NCI-H1436 treated with DMSO at 0.1 percent for 48 hours (cell line): ENCODE measurements at regions not wholly inside any gene's neighbourhood (a gene's known extent, or its start where the extent isn't known, plus 50 kb on each side); places are given as distances from the start of the nearest gene placed in this dataset.

Experiments
- DNase-seq: peaks from one replicate; lab custom pipeline; 2025; lab: John Stamatoyannopoulos, UW

DNA sequence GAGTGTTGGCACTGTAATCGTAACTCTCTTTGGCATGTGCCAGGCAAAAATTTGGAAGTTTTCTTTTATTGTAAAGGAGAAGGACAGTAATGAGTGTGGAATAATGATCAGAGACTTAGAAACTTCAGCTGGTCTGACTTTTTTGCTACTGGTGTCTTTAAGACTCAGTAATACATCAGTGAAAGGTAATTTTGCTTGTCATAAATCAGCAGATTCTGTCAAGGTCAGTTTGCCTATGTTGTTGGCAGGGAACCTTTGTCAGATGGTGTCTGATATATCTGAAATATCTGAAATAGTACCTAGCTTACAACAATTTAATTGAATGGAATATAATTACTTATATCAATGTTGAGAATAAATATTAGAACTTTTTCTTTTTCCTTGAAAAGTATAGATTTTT, 516.9 kb downstream of the LRFN5 start:
- no peak for DNase-seq

DNA sequence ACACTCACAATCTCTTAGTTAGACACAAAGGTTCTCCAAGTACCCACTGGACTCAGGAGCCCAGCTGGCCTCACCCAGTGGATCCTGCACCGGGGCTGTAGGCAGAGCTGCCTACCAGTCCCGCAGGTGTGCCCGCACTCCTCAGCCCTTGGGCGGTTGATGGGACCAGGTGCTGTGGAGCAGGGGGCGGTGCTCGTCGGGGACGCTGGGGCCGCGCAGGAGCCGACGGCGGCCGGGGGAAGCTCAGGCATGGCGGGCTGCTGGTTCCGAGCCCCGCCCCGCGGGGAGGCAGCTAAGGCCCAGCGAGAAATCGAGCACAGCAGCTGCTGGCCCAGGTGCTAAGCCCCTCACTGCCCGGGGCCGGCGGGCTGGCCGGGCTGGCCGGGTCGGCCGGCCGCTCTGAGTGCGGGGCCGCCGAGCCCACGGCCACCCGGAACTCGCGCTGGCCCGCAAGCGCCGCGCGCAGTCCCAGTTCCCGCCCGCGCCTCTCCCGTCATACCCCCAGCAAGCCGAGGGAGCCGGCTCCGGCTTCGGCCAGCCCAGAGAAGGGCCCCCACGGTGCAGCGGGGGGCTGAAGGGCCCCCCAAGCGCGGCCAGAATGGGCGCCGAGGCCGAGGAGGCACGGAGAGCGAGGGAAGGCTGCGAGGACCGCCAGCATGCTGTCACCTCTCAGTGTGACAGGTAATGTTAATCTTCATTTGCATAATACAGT, 506.8 kb downstream of the LRFN5 start:
- DNase-seq: no peak

DNA sequence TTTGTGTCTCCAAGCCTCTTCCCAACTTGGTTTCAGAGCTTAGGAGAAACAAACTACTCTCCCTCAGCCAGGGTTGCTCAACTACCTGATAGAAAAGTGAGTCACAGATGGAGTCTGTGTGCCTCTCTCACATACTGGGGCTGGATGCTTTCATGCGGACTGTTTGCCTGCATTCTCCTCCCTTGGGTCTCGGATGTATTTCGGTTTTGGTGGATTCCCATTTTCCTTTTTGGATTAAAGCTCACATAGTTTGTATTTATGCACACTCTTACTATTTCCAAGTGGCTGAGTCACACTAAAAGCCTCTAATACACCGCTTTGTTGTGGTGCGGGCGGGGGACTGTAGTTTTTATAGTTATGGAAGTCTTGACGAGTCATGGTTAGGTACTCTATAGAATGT, 505.4 kb downstream of the LRFN5 start:
- DNase-seq: no peak

DNA sequence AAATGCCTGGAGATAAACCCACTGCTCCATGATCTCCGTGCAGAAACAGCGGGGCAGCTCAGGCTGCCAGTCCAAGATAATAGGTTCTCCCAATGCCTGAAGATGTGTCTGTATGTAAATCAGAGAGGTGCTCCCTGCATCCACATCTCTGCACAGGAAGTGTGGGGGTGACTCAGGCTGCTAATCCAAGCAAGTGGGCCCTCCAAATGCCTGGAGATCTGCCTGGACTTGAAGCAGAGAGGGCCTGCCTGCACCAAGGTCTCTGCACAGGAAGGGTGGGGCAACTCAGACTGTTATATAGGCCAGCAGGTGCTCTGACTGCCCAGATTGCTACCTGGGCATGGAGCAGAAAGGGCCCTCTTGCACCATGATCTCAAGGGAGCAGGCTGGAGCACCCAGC, 504.7 kb downstream of the LRFN5 start:
- no peak for DNase-seq

DNA sequence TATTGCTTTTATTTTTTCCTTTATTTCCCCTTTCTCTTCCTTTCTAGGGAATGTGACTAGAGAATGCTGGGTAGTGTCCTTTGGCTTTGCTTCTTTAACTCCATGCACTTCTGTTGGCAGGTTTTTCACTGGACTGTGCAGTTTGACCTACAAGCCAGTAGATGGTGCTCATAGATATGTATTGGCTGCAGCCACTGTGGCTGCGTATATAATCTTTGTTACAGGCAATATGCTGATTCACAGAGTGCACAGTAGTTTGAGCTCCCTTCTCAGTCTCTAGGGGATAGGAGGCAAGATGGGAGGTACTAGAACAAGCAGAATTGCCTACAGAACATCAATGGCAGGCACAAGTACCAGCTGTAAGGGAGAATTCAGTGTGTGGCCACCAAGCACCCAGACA, 503.5 kb downstream of the LRFN5 start:
- no peak for DNase-seq

DNA sequence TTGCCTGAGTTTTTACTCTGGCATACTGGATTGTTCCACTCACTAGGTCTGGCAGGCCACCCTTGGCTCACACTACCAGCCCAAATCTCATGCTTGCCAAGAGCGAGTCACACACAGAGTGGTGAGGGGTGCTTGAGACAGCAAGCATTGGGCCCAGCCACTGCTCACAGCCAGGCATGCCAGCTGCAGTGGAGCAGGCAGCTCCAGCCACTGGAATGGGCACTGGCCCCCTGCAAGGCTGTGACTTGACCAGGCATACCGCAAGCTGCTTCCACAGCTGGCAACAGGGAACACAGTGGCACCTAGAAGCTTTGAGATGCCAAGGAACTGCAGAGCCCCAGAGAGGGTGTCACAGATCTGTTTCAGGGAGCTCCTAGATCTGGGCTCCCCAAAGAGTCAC, 488.5 kb downstream of the LRFN5 start:
- DNase-seq: no peak

DNA sequence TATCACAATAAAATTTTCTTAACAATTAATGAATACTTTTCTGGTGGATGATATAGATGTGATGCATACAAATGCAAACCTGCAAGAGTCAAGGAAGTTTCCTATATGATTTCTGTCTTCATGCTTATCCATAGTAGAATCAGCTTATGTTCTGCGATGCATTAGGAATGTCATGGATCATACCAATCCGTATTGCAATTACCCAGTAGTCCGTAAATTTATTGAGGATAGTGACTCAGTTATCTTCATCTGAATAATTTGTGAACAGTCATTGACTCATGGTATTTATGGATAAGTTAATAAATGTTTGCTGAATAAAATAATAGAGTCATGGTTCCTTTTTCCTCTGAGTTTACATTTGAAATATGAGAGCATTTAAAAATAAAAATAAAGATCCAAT, 483.4 kb downstream of the LRFN5 start:
- no peak for DNase-seq

DNA sequence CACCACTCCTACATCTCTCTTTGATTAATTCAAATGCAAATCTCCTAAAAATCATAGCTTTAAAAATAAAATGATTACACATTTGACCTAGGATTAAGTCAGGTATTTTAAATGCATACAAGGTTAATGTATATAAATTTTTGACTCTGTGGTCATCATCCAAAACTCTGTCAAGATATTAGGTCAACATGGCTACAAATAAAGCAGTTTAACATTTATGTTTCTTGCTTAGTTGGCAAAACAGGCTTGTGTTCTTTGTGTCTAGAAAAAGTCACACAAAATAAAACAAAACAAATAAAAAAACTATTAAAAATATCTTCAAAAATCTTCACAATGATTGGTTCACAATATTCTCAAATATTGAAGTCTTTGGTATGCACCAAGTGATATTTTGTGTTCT, 473.2 kb downstream of the LRFN5 start:
- DNase-seq: no peak

DNA sequence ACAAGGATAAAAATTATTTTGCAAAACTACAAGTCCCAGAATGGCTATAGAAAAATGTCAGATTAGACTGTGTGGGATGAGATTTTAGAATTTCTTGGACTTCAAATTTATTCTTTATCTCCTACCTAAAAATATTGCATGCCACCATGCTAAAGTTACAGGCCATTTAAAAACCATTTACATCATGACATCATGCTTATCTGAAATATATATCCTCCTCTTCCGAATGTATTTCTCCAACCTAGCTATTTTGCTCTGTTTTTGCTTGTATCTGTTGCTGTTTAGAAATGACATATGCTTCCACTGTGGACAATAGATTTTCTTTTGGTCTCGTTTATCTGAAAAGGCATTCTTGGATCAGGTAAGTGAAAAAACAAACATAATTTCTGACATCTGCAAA, 471.7 kb downstream of the LRFN5 start:
- no peak for DNase-seq

DNA sequence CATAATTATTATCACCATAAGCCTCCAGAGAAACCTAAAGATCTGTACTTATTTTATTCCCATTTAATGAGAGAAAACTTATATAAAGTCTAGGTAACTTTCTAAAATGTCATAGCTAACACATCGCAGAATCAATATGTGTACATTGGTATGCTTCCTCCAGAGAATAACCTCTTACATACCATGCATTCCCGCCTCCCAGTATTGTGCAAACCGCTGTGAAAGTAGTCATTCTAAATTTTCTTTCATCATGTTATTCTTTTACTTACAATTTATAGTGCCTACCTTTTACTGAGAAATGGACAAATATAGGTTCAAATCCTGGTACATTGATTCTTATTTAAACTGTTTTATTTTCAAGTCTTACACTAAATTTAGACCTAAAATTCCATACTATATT, 463.4 kb downstream of the LRFN5 start:
- DNase-seq: no peak

DNA sequence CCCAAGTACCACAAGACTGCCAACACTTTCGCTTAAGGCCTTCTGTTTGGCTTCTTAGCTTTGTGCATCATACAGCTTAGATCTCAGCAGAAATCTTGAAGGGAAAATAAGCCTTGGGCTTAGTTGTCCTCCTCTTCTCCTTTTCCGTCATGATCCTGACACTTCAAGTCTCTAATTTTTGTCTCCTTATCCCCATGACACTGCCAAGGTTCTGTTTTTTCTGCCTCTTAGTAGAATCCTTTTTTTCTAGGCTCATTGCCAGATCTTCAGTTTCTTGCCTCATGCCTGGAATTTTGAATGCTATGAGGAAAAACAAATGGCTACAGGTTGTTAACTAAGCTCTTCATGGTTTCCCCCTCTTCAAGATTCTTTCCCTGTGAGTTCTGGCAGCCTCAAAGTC, 450.4 kb downstream of the LRFN5 start:
- no peak for DNase-seq

DNA sequence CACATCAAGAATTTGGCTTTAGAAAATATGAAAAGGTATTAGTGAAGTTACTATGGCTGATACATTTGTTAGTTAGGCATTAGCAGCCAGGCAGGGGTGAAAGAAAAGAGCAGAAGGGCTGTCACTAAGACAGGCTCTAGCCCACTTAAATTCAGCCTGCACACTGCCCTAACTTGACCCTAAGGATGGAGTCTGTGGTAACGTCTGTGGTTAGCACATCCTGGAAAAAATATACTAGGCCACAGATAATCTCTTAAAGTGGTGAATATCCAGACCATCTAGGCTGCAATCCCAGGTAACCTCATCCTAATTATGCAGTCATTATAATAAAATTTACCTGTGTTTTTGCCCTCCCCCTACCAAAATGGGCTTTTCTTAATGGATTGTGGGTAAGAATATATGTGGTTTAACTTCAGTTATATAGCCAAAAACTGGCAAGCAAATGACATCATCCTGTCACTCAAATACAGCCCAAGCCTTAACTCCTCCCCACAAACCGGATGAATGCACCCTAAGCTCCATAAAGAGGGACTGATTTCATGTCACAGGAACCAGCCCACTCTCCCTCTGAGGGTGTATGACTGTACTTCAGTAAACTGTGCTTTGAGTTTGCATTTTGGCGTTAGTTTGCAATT, 440.9 kb downstream of the LRFN5 start:
- DNase-seq: no peak

DNA sequence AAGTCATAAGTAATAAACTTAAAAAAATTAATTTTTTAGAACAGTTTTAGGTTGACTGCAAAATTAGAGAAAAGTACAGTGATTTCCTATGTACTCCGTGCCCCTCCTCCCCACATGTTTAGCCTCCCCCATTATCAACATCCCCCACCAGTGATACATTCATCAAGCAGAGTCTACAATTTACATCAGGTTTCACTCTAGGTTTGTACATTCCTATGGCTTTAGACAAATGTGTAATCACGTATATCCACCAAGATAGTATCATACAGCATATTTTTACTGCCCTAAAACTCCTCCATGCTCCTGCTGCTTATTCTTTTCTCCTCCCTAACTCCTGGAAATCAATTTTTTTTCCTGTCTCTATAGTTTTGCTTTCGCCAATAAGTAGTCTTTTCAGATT, 438.7 kb downstream of the LRFN5 start:
- DNase-seq: no peak

DNA sequence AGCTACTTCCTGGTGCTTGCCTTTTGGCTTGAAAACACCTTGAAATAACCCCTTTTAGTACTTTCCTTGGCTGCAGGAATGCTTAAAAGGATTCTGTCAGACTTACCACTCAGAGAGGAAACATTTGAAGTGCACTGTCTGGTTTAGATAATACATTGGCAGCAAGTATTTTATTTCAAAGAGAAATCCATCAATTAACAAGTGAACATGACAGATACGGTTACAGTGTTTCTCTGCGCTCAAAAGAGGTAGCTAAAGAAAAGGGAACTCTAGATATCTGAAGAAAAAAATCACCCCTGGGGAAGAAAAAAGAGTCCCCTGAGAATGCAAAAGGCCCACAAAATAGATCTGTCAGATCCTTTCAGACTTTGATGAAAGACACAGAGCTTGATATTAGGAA, 421.9 kb downstream of the LRFN5 start:
- no peak for DNase-seq

DNA sequence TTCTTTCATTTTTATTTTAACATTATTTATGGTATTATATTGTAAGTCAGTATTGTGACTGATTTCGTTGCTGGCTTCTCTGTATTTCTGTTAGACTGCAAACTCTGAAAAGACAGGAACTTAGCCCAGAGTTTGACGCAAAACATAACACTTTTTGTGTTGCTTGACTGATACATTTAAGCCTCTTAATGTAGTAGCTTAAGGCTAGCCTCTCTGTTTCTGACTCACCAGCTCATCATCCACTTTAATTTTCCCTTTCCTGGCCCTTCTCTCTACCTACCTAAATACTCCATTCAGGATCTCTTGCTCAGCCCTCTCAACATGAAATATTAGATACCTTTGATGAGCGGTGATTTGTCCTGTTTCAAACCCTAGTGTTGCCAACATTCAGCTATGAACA, 420.6 kb downstream of the LRFN5 start:
- DNase-seq: no peak

DNA sequence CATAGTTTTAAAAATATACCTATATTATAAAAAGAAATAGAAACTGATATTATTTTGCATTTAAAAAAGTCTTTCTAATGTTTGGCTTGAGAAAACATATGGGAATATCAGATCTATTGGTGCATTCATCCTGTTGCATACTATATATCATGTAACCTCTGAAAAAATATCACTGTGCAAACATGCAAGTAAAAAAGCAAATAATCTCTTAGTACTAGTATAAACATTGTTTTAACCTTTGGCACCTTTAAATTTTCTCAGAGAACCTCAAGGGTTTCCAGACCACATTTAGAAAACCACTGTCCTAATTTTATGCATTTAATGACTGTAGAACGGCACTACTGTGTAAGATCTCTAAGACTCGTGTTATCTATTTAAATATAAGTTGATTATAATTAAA, 416.8 kb downstream of the LRFN5 start:
- no peak for DNase-seq

DNA sequence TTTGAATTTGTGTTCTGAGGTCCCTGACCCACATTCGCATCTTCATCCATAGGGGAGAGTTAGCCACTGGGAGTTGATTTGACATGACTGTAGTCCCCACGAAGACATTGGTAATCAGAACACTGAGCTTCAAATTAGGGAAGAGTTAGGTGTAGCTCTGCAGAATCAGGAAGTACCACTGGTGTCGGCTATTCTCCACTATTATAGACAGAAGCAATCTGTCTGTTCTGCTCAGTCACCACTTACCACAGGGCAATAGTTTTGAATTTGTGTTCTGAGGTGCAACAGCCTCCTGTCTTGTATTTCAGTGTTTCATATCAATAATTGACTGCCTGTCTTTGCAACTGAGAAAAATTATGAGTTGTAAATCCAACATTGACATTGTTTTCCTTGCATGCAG, 407.6 kb downstream of the LRFN5 start:
- no peak for DNase-seq

DNA sequence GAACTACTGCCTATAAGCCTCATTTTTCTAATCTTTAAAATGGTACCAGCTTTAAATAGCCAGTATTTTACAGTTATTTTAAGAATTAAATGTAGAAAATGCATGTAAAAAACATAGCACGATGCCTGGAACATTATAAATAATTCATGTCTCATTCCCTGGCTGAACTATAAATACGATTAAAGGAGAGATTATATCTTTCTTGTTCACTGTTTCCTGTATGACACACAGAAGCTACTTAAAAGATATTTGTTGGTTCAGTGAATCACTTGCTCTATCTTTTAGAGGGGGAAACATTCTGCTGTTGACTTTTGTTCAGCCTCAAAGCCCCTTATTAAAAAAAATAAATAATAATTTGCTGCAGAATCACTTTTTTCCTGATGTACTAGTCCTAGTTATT, 406.9 kb downstream of the LRFN5 start:
- no peak for DNase-seq

DNA sequence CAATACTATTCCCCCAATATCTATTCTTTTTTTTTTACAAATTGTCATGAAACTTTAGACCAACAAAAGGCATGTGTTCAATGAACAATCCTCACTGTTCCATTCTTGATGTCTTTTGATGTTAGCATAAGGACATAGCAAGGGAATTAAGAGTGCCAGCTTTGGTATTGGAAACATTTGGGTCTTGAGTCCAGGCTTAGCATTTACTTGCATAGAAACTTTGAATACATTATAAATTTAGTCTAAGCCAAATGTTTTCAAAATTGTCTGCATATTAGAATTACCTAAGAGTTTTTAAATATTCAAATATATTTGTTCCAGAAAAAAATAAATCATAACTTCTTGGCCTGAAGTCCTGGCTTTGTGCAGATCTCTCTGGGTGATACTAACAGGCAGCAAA, 406.5 kb downstream of the LRFN5 start:
- no peak for DNase-seq

DNA sequence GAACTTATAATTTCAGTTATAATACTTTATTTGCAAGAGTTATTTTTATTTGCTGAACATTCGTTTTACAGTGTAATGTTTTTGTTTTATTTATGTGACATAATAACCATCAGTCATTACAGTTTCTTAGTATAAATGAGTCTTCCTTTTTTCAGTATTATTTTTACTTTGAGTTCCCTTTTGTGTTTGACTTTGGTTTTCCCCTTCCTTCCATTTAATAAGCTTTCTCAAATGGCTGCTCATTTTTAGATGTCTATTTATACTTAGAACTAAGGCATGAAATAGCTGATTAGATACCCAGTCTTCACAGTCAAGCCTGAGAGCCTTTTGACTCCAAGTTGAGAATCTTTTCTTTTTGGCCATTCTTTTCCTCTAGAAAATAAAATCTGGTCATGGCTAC, 404.5 kb downstream of the LRFN5 start:
- DNase-seq: no peak

DNA sequence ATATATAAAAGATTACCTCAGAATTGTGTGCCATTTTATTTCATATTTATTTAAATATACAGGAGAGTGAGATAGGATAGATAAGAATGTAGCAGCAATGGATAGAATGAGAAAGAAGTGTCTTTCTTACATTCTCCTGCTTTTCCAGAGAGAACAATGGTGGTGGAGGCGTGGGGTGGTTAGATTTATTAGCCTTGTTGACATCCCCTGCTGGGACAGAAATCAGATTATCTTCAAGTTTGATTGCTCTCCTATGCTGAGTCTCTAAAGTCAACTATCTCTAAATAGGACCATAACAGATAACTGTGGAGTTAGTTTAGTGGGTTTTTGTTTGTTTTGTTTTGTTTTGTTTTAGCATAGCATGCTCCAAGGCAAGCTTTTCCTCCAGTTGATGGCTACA, 397.6 kb downstream of the LRFN5 start:
- DNase-seq: no peak

DNA sequence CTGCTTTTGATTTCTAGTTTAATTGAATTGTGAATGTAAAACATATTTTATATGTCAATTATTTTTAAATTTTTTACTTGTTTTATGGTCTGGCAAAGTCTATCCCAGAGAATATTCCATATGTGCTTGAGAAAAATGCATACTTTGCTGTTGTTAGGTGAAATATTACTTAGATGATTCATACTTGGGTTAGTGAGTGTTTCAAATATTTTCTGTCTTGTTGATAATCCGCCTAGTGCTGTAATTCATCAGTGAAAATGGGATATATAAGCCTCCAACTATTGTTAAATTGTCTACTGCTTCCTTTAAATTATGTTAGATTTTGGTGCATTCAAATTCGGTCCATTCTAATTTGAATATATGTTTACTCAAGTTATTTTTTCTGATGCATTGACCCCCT, 395.5 kb downstream of the LRFN5 start:
- DNase-seq: no peak

DNA sequence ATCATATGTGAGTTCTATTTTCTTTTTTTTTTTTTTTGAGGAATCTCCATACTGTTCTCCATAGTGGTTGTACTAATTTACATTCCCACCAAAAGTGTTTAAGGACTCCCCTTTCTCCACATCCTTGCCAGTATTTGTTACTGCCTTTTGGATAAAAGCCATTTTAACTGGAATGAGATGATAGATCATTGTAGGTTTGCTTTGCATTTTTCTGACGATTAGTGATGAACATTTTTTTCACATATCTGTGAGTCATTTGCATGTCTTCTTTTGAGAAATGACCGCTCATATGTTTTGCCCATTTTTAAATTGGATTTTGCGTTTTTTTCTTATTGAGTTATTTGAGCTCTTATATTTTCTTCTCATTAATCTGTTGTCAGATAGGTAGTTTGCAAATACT, 394.8 kb downstream of the LRFN5 start:
- no peak for DNase-seq

DNA sequence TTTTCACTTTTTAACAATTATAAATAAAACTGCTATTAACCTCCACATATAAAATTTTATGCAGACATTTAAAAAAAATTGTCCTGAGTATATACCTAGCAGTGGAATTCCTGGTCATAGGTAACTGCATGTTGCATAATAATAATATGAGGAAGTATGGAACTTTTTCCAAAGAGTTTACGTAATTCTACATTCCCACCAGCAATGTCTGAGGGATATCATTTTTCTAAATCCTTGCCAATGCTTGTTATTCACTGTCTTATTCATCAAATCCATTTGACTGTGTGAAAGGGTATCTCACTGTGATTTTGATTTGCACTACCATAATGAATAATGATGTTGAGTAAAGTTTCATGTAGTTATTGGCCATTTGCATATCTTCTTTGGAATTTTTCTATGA, 393.8 kb downstream of the LRFN5 start:
- DNase-seq: no peak
